GM11168 (cell line): ENCODE measurements at regions not wholly inside any gene's neighbourhood (a gene's known extent, or its start where the extent isn't known, plus 50 kb on each side); places are given as distances from the start of the nearest gene placed in this dataset.

Source experiments
- in situ Hi-C: fragments of 300-500 bp; cut with MboI; formaldehyde crosslinking; loops from one replicate; pipeline ENCODE4 v1.12.0; 2022; ENCODE audit warnings: low sequenced_read_pairs; ENCODE audit not compliant: unreplicated experiment

- in situ Hi-C loops = no loop called here
These were observed 63.5 kb upstream of the TMTC1 start for GRCh38 chr12:29847246-29847645.

- in situ Hi-C loops = no loop called here
These were observed 60.9 kb upstream of the TMTC1 start for GRCh38 chr12:29844667-29845066.

- in situ Hi-C loops = no loop called here
These were observed 59.3 kb upstream of the TMTC1 start for GRCh38 chr12:29843036-29843435.

GRCh38 chr12:29838768-29839167 lies 55.0 kb upstream of the TMTC1 start:
- in situ Hi-C loops = no loop called here
